ENCODE measurements at regions not wholly inside any gene's neighbourhood (a gene's known extent, or its start where the extent isn't known, plus 50 kb on each side); places are given as distances from the start of the nearest gene placed in this dataset.

DNA sequence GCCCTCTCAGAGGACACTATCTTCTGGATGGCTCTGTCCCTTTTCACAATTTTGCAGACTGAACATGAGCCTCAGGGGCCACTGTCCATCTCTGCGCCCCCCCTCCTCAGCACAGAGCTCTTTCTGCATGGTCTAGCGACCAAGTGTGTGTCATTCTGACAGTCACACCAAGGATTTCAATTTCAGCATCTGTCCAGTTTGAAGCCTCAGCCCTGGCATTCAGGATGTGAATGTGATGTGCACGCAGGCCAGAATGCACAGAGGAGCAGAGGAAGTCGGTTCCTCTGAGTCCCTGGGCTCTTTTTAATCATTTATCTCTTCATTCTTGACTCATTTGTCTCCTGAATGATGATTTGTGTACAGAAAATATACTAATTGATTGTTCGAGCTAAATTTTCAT, 102.0 kb upstream of the PWP1 start:
- Mint-ChIP-seq H3K27ac (no peak overlapping the region), H3K9me3 (peaks cover 13% of the 10 kb centered on the region), H3K27me3 (ENCODE audit: low read depth) (no peaks in the 10 kb centered on the region), H3K4me3 (no peak overlapping the region), H3K4me1 (ENCODE audit: low read depth) (no peaks in the 10 kb centered on the region), H3K36me3 (ENCODE audit: low read depth) (peaks cover 27% of the 10 kb centered on the region)
- DNase-seq: no peak
- CTCF ChIA-PET: interaction anchor here (1.0 kb wide), 1 partner anchor 360 kb away, joined by 3 read pairs; no protein-coding TSS in a partner anchor
- intact Hi-C loops (cut with micrococcal nuclease): no loop called here

DNA sequence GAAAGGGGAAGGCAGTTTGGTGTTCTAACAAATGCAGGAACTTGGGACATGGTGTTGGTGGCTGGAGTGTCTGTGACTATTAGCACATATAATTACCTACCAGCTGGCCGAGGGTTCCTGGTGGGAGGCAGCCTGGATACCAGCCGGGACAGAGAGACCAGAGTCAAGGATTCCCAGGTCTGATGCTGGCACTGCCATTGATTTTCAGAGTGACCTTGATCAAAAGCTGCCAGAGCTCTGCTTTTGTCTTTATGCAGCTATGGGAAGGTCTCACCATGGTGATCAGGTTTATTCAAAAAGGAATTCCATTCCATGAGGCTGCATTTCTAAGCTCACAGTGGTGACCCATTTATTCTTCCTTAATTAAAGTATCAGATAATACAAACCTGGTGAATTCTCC, 101.0 kb upstream of the PWP1 start:
- H3K4me1 Mint-ChIP-seq (ENCODE audit: low read depth): no peaks in the 10 kb centered on the region
- H3K27ac Mint-ChIP-seq: no peak overlapping the region
- DNase-seq: no peak
- CTCF ChIA-PET: interaction anchor here (1.0 to 1.5 kb wide), 2 partner anchors 22 to 361 kb away, joined by 3 to 5 read pairs; no protein-coding TSS in a partner anchor
- no peak overlapping the region for H3K4me3 Mint-ChIP-seq
- H3K9me3 Mint-ChIP-seq: peaks cover 13% of the 10 kb centered on the region
- peaks cover 30% of the 10 kb centered on the region for H3K36me3 Mint-ChIP-seq (ENCODE audit: low read depth)
- H3K27me3 Mint-ChIP-seq (ENCODE audit: low read depth): no peaks in the 10 kb centered on the region
- intact Hi-C loops (cut with micrococcal nuclease): no loop called here

DNA sequence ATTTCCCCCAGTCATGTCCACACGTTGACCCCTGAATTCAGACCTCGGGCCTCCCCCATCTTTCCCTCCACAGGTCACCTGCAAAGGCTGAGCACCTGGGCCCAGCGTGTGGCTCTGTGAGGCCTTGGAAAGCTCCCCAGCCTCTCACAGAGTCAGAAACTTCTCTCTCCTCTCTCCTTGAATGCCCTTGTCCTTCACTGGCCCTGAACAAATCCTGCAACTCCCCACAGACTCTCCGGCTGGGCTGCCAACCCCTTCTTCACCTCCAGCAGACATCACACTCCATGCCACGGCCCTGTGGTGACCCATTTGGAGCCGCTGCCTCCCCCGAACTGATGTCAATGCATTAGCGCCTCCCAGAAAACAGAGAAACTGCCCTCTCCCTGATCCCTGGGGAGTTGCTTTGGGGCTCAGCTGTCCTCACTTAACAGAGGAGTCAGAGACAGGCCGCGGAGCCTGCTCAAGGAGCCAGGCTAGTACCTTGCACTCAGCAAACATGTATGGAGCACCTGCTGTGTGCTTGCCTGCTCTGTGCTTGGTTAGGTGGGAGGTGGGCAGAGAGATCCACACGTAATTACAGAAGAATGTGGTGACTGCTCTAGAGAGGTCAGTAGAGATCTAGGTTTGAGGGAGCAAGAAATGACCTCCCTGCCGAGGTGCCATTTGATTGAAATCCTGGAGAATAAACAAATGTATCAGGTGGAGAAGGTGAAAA, 99.2 kb upstream of the PWP1 start:
- Mint-ChIP-seq H3K27me3 (ENCODE audit: low read depth) (no peaks in the 10 kb centered on the region), H3K4me3 (no peak overlapping the region), H3K27ac (no peak overlapping the region), H3K9me3 (peaks cover 17% of the 10 kb centered on the region), H3K36me3 (ENCODE audit: low read depth) (peaks cover 36% of the 10 kb centered on the region), H3K4me1 (ENCODE audit: low read depth) (no peaks in the 10 kb centered on the region)
- DNase-seq: no peak
- CTCF ChIA-PET: no interaction called here
- intact Hi-C loops (cut with micrococcal nuclease): no loop called here

DNA sequence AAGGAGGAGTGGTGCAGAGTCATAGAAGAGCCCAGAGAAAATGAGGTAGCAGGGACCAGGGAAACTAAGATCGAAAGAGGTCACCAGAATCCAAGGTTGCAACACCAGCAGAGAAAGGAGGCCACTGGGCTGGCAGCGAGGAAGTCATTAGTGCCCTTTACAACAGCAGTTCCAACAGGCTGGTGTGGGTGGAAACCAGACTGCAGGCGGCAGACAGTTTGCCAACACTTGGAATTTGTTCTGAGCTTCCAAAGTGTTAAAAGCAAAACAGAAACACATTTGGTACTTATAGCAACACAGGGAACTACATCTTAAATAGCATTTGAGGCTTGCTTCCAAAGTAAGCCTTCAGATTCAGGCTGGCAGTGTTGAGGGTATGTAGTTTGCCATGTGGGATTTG, 95.2 kb upstream of the PWP1 start:
- no peak for DNase-seq
- H3K27ac Mint-ChIP-seq: no peak overlapping the region
- CTCF ChIA-PET: interaction anchor here (0.7 kb wide), 1 partner anchor 234 kb away, joined by 3 read pairs; no protein-coding TSS in a partner anchor
- H3K36me3 Mint-ChIP-seq (ENCODE audit: low read depth): peaks cover 42% of the 10 kb centered on the region
- H3K4me3 Mint-ChIP-seq: no peak overlapping the region
- H3K27me3 Mint-ChIP-seq (ENCODE audit: low read depth): no peaks in the 10 kb centered on the region
- peaks cover 30% of the 10 kb centered on the region for H3K9me3 Mint-ChIP-seq
- intact Hi-C loops (cut with micrococcal nuclease): no loop called here
- no peaks in the 10 kb centered on the region for H3K4me1 Mint-ChIP-seq (ENCODE audit: low read depth)

- intact Hi-C loops (cut with micrococcal nuclease): no loop called here
- H3K27me3 Mint-ChIP-seq (ENCODE audit: low read depth): no peaks in the 10 kb centered on the region
- H3K36me3 Mint-ChIP-seq (ENCODE audit: low read depth): peaks cover 39% of the 10 kb centered on the region
- no peak for DNase-seq
- H3K4me3 Mint-ChIP-seq: no peak overlapping the region
- H3K4me1 Mint-ChIP-seq (ENCODE audit: low read depth): no peaks in the 10 kb centered on the region
- CTCF ChIA-PET: interaction anchor here (0.6 to 0.7 kb wide), 2 partner anchors 153 to 235 kb away, joined by 3 read pairs; no protein-coding TSS in a partner anchor
- no peak overlapping the region for H3K27ac Mint-ChIP-seq
- peaks cover 30% of the 10 kb centered on the region for H3K9me3 Mint-ChIP-seq
Measured at GRCh38 chr12:107590814-107591375, 94.7 kb upstream of the PWP1 start.

- Mint-ChIP-seq H3K36me3 (ENCODE audit: low read depth) (peaks cover 20% of the 10 kb centered on the region), H3K4me3 (no peak overlapping the region), H3K27ac (no peak overlapping the region), H3K27me3 (ENCODE audit: low read depth) (no peaks in the 10 kb centered on the region), H3K9me3 (peaks cover 17% of the 10 kb centered on the region), H3K4me1 (ENCODE audit: low read depth) (no peaks in the 10 kb centered on the region)
- CTCF ChIA-PET: interaction anchor here (0.6 kb wide), 1 partner anchor 107 kb away, joined by 3 read pairs; no protein-coding TSS in a partner anchor
- intact Hi-C loops (cut with micrococcal nuclease): no loop called here
- DNase-seq: no peak
Measured at GRCh38 chr12:107593713-107594381, 91.8 kb upstream of the PWP1 start.

DNA sequence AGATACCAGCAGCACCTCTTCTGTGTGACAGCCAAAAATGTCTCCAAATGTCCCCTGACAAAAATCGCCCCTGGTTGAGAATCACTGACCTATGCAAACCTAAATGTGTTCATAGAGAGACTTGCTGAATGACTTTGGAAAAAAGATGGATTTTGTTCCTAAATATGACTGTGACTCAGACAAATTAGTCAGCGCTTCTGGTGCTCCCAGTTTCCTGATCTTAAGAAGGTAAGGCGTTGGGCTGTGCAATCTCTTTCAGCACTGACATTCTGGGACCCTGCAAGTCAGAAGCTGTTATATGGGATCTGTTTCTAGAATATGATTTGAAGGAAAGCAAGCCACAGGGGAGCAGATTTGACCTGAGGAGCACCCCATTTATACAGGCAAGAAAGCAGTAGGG, 90.6 kb upstream of the PWP1 start:
- Mint-ChIP-seq H3K27me3 (ENCODE audit: low read depth) (no peaks in the 10 kb centered on the region), H3K4me3 (no peak overlapping the region), H3K4me1 (ENCODE audit: low read depth) (no peaks in the 10 kb centered on the region), H3K36me3 (ENCODE audit: low read depth) (peaks cover 15% of the 10 kb centered on the region), H3K27ac (no peak overlapping the region), H3K9me3 (peaks cover 17% of the 10 kb centered on the region)
- no peak for DNase-seq
- intact Hi-C loops (cut with micrococcal nuclease): no loop called here
- CTCF ChIA-PET: no interaction called here

GRCh38 chr12:107597695-107598410, 87.7 kb upstream of the PWP1 start:
- no peak overlapping the region for H3K4me3 Mint-ChIP-seq
- H3K27me3 Mint-ChIP-seq (ENCODE audit: low read depth): no peaks in the 10 kb centered on the region
- H3K4me1 Mint-ChIP-seq (ENCODE audit: low read depth): no peaks in the 10 kb centered on the region
- H3K27ac Mint-ChIP-seq: no peak overlapping the region
- H3K9me3 Mint-ChIP-seq: peaks cover 7% of the 10 kb centered on the region
- intact Hi-C loops (cut with micrococcal nuclease): no loop called here
- DNase-seq: no peak
- peaks cover 11% of the 10 kb centered on the region for H3K36me3 Mint-ChIP-seq (ENCODE audit: low read depth)
- CTCF ChIA-PET: interaction anchor here (0.5 to 3.1 kb wide), 8 partner anchors 11 to 1790 kb away, joined by 3 to 26 read pairs (median 3); no protein-coding TSS in a partner anchor

DNA sequence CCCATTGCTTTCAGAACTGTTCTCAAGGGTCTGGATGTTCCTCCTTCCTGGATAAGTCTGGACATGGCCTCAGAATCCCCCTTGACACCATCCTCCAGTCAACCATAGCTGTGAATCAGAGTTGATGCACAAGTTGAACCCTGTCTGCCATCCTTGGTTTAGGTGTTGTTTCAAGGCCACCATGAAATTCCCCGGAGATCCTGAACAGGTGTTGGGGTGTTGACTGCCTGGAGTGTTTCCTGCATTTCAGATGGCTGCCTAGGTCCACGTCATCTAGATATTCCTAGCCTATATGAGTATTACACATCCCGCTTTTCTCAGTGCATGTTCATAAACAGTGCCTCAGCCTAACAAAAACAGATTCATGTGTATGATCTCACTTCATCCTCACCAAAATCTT, 86.7 kb upstream of the PWP1 start:
- peaks cover 3% of the 10 kb centered on the region for H3K36me3 Mint-ChIP-seq (ENCODE audit: low read depth)
- no peak overlapping the region for H3K4me3 Mint-ChIP-seq
- no peaks in the 10 kb centered on the region for H3K4me1 Mint-ChIP-seq (ENCODE audit: low read depth)
- intact Hi-C loops (cut with micrococcal nuclease): no loop called here
- H3K27me3 Mint-ChIP-seq (ENCODE audit: low read depth): no peaks in the 10 kb centered on the region
- CTCF ChIA-PET: interaction anchor here (1.2 to 3.1 kb wide), 3 partner anchors 10 to 475 kb away, joined by 3 to 26 read pairs (median 7); no protein-coding TSS in a partner anchor
- H3K9me3 Mint-ChIP-seq: no peaks in the 10 kb centered on the region
- DNase-seq: no peak
- no peak overlapping the region for H3K27ac Mint-ChIP-seq

DNA sequence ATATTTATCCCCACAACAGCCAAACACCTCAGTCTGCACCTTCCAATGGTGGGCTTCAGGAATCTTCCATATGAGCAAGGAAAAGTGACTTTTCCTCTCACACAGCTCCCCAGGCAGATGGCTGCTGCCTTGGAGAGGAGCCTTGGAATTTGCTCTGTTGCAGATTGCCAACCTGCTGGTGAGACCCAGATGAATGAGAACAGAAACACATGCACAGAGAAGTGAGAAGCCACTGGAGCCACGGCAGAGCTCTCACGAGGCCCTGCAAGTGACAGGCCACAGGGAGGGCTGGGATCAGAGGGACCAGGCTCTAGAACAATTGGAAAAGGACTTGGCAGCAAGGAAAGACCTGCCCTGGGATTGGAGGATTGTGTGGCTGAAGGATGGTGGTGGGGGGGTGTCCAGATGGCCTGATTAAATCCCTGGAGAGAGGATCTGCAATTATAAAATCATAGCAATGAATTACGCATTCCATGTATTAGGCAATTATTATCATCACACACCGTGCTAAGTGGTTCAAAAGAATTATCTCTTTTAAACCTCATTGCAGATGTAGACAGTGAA, 84.9 kb upstream of the PWP1 start:
- intact Hi-C loops (cut with micrococcal nuclease): no loop called here
- H3K27me3 Mint-ChIP-seq (ENCODE audit: low read depth): no peaks in the 10 kb centered on the region
- DNase-seq: no peak
- no peak overlapping the region for H3K27ac Mint-ChIP-seq
- H3K9me3 Mint-ChIP-seq: no peaks in the 10 kb centered on the region
- peaks cover 1% of the 10 kb centered on the region for H3K36me3 Mint-ChIP-seq (ENCODE audit: low read depth)
- CTCF ChIA-PET: interaction anchor here (1.8 kb wide), 1 partner anchor 468 kb away, joined by 7 read pairs; no protein-coding TSS in a partner anchor
- no peak overlapping the region for H3K4me3 Mint-ChIP-seq
- H3K4me1 Mint-ChIP-seq (ENCODE audit: low read depth): no peaks in the 10 kb centered on the region

DNA sequence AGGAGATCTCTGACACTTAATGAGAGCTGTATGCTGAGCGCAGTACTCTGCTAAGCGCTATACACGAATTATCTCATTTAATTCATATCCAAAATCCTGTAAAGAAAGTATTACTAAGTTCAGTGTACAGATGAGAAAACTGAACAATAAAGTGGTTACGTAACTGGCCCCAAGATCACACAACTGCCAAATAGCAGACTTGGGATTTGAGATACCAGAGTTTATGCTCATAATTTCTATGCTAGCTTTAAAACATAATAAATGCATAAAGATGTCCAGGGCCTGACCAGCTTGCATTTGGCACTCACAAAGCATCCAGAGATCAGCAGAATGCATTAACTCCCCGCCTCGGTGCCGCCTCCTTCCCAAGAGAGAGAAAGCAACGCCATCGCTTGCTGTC, 83.2 kb upstream of the PWP1 start:
- Mint-ChIP-seq H3K4me3 (no peak overlapping the region), H3K27me3 (ENCODE audit: low read depth) (no peaks in the 10 kb centered on the region), H3K9me3 (no peaks in the 10 kb centered on the region), H3K36me3 (ENCODE audit: low read depth) (no peaks in the 10 kb centered on the region), H3K27ac (no peak overlapping the region), H3K4me1 (ENCODE audit: low read depth) (no peaks in the 10 kb centered on the region)
- DNase-seq: no peak
- intact Hi-C loops (cut with micrococcal nuclease): no loop called here
- CTCF ChIA-PET: interaction anchor here (0.7 kb wide), 1 partner anchor 192 kb away, joined by 3 read pairs; no protein-coding TSS in a partner anchor

GRCh38 chr12:107605293-107605692, 80.3 kb upstream of the PWP1 start:
- no peak overlapping the region for H3K4me3 Mint-ChIP-seq
- no peaks in the 10 kb centered on the region for H3K27me3 Mint-ChIP-seq (ENCODE audit: low read depth)
- CTCF ChIA-PET: interaction anchor here (1.0 to 13.2 kb wide), 7 partner anchors 9 to 475 kb away, joined by 3 to 267 read pairs (median 4); no protein-coding TSS in a partner anchor
- no peaks in the 10 kb centered on the region for H3K4me1 Mint-ChIP-seq (ENCODE audit: low read depth)
- intact Hi-C loops (cut with micrococcal nuclease): loop anchor here (5.0 kb wide), 1 partner anchor 138 kb away; no protein-coding TSS in a partner anchor
- DNase-seq: no peak
- H3K9me3 Mint-ChIP-seq: no peaks in the 10 kb centered on the region
- no peaks in the 10 kb centered on the region for H3K36me3 Mint-ChIP-seq (ENCODE audit: low read depth)
- H3K27ac Mint-ChIP-seq: no peak overlapping the region

Data from activated naive CD4-positive, alpha-beta T cell treated with anti-CD3 and anti-CD28 coated beads for 36 hours (primary cell).